Keratinocyte (primary cell): ENCODE measurements at regions not wholly inside any gene's neighbourhood (a gene's known extent, or its start where the extent isn't known, plus 50 kb on each side); places are given as distances from the start of the nearest gene placed in this dataset.

Source experiments
- DNase-seq: peaks from one replicate; pipeline ENCODE4 v3.0.0-alpha.2; 2011; ENCODE audit warnings: low read depth, missing footprints, low spot score
- FAIRE-seq: peaks from 2 replicates; lab custom pipeline; 2011; peaks lifted over from hg19 to GRCh38; lab: Jason Lieb, UNC
- H2AFZ ChIP-seq: 2 replicates; pipeline ENCODE4 v1.6.0; 2012; ENCODE audit warnings: low read length, control low read depth, inconsistent platforms; ENCODE audit not compliant: control insufficient read depth
- H3K27ac ChIP-seq: 2 replicates; pipeline ENCODE4 v1.5.1; 2011; ENCODE audit warnings: low read length; ENCODE audit not compliant: control insufficient read depth, insufficient read depth
- H3K27me3 ChIP-seq: 3 replicates; pipeline ENCODE4 v1.6.0; 2011; ENCODE audit warnings: low read length; ENCODE audit not compliant: control insufficient read depth, insufficient read depth; ENCODE audit errors: extremely low read depth
- H3K36me3 ChIP-seq, 2 experiments: 2 replicates in 1 of 2; 3 replicates in 1 of 2; pipeline ENCODE4 v1.5.1; 2011; ENCODE audit warnings: low read length in 2 of 2, mild to moderate bottlenecking in 1 of 2; ENCODE audit not compliant: control insufficient read depth in 2 of 2, insufficient read depth in 2 of 2; ENCODE audit errors: extremely low read depth in 1 of 2
- H3K4me1 ChIP-seq: 3 replicates; pipeline ENCODE4 v1.5.1; 2011; ENCODE audit warnings: low read length; ENCODE audit not compliant: control insufficient read depth, insufficient read depth; ENCODE audit errors: extremely low read depth
- H3K4me2 ChIP-seq: 3 replicates; pipeline ENCODE4 v1.6.0; 2011; ENCODE audit warnings: low read depth, low read length; ENCODE audit not compliant: control insufficient read depth, insufficient read depth; ENCODE audit errors: extremely low read depth
- H3K4me3 ChIP-seq, 3 experiments: fragments of 200-600 bp in 1 of 3; sonication (generic) in 1 of 3; 2 replicates in 2 of 3; 3 replicates in 1 of 3; pipeline ENCODE4 v1.5.1; 2011 to 2016; ENCODE audit warnings: low read length in 3 of 3, mild to moderate bottlenecking in 3 of 3, control low read depth in 2 of 3, inconsistent platforms in 1 of 3, low read depth in 1 of 3, mixed read lengths in 1 of 3, mixed run types in 1 of 3, moderate library complexity in 1 of 3; ENCODE audit not compliant: control insufficient read depth in 2 of 3, insufficient read depth in 2 of 3; ENCODE audit errors: extremely low read depth in 1 of 3
- H3K79me2 ChIP-seq: 2 replicates; pipeline ENCODE4 v1.6.0; 2012; ENCODE audit warnings: low read length; ENCODE audit not compliant: control insufficient read depth, insufficient read depth
- H3K9ac ChIP-seq: 3 replicates; pipeline ENCODE4 v1.6.0; 2011; ENCODE audit warnings: low read length; ENCODE audit not compliant: control insufficient read depth, insufficient read depth; ENCODE audit errors: extremely low read depth
- H3K9me1 ChIP-seq: 3 replicates; pipeline ENCODE4 v1.6.0; 2011; ENCODE audit warnings: low read length; ENCODE audit not compliant: control insufficient read depth, insufficient read depth; ENCODE audit errors: extremely low read depth
- H3K9me3 ChIP-seq: 2 replicates; pipeline ENCODE4 v1.5.1; 2012; ENCODE audit warnings: low read depth, low read length; ENCODE audit not compliant: control insufficient read depth
- H4K20me1 ChIP-seq: 3 replicates; pipeline ENCODE4 v1.6.0; 2011; ENCODE audit warnings: low read length; ENCODE audit not compliant: control insufficient read depth, insufficient read depth; ENCODE audit errors: extremely low read depth
- EZH2 ChIP-seq: IDR thresholded peaks from one replicate; pipeline ENCODE4 v1.6.1; 2012; ENCODE audit warnings: inconsistent platforms, mild to moderate bottlenecking, low read length, moderate library complexity
- dilution Hi-C: fragments of 300-500 bp; cut with MboI; formaldehyde crosslinking; loops from one replicate; pipeline ENCODE4 v1.7.0; 2020; ENCODE audit warnings: low sequenced_read_pairs; ENCODE audit not compliant: extremely low pct_ligation_motif_present
- TF ChIP-seq, protein P1 (sequence below), 3 experiments: IDR thresholded peaks in 1 of 3; conservative IDR thresholded peaks in 1 of 3; optimal IDR thresholded peaks in 1 of 3; 2 replicates in 2 of 3; 3 replicates in 1 of 3; pipeline versions ENCODE3 to v1.5.1; 2011; ENCODE audit warnings: low read length in 3 of 3, mild to moderate bottlenecking in 3 of 3, moderate library complexity in 2 of 3, control low read depth in 1 of 3, inconsistent platforms in 1 of 3; ENCODE audit not compliant: insufficient read depth in 2 of 3; ENCODE audit errors: extremely low read depth in 1 of 3

DNA sequence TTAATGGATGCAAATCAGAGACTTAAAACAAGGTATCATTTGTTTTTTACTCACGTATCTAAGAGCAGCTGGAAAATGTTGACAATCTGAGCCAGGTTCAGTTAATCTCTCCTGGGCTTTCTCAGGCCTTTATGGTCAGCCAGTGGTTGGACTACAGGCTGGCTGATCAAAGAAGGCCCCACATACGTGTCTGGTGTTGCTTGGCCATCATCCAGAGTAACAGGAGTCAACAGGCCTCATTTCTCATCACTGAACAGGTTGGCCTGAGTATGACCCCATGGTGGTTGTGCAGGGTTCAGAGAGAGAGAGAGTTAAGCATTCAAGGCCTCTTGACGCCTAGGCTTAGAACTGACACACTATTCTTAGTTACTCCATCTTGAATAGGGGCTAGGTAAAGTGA lies 97.0 kb upstream of the VLDLR start:
- H3K27me3 ChIP-seq = no peaks in the 10 kb centered on the region
- no peaks in the 10 kb centered on the region for H3K79me2 ChIP-seq
- dilution Hi-C loops = no loop called here
- no peak overlapping the region for H3K4me2 ChIP-seq
- H3K4me1 ChIP-seq = no peaks in the 10 kb centered on the region
- no peak overlapping the region for H2AFZ ChIP-seq
- H3K9ac ChIP-seq = no peak overlapping the region
- FAIRE-seq (no peak), DNase-seq (no peak)
- no peaks in the 10 kb centered on the region for H3K36me3 ChIP-seq
- no peaks in the 10 kb centered on the region for H3K9me3 ChIP-seq
- H3K27ac ChIP-seq = no peak overlapping the region
- no peak overlapping the region for H3K4me3 ChIP-seq
- no peaks in the 10 kb centered on the region for H3K9me1 ChIP-seq
- TF ChIP-seq, protein P1, sequence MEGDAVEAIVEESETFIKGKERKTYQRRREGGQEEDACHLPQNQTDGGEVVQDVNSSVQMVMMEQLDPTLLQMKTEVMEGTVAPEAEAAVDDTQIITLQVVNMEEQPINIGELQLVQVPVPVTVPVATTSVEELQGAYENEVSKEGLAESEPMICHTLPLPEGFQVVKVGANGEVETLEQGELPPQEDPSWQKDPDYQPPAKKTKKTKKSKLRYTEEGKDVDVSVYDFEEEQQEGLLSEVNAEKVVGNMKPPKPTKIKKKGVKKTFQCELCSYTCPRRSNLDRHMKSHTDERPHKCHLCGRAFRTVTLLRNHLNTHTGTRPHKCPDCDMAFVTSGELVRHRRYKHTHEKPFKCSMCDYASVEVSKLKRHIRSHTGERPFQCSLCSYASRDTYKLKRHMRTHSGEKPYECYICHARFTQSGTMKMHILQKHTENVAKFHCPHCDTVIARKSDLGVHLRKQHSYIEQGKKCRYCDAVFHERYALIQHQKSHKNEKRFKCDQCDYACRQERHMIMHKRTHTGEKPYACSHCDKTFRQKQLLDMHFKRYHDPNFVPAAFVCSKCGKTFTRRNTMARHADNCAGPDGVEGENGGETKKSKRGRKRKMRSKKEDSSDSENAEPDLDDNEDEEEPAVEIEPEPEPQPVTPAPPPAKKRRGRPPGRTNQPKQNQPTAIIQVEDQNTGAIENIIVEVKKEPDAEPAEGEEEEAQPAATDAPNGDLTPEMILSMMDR (optimal IDR thresholded peaks at IDR 0.05 in 1 of 3, IDR thresholded peaks at IDR 0.05 in 1 of 3, conservative IDR thresholded peaks at IDR 0.05 in 1 of 3; ENCODE audit: extremely low read depth in 1 of 3, insufficient read depth in 2 of 3, low read length in 3 of 3) = no peak
- TF ChIP-seq EZH2 = no peak
- H4K20me1 ChIP-seq = no peaks in the 10 kb centered on the region

DNA sequence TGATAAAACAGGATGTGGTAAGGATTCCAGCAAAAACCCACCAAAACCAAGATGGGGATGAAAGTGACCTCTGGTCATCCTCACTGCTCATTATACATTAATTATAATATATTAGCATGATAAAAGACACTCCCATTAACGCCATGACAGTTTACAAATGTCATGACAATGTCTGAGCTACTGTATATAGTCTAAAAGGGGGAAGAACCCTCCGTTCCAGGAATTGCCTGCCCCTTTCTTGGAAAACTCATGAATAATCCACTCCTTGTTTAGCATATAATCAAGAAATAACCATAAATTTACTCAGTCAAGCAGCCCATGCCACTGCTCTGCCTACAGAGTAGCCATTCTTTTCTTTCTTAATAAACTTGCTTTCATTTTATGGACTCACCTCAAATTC lies 96.4 kb upstream of the VLDLR start:
- Histone ChIP-seq H3K9ac (no peak overlapping the region), H4K20me1 (no peaks in the 10 kb centered on the region), H3K27me3 (no peaks in the 10 kb centered on the region), H2AFZ (no peak overlapping the region), H3K4me2 (no peak overlapping the region), H3K4me1 (no peaks in the 10 kb centered on the region), H3K36me3 (no peaks in the 10 kb centered on the region), H3K79me2 (no peaks in the 10 kb centered on the region), H3K9me1 (no peaks in the 10 kb centered on the region), H3K27ac (no peak overlapping the region), H3K4me3 (no peak overlapping the region), H3K9me3 (no peaks in the 10 kb centered on the region)
- TF ChIP-seq, protein P1 (optimal IDR thresholded peaks at IDR 0.05 in 1 of 3, IDR thresholded peaks at IDR 0.05 in 1 of 3, conservative IDR thresholded peaks at IDR 0.05 in 1 of 3; ENCODE audit: extremely low read depth in 1 of 3, insufficient read depth in 2 of 3, low read length in 3 of 3) = no peak
- no peak for TF ChIP-seq EZH2
- no peak for DNase-seq
- dilution Hi-C loops = no loop called here
- FAIRE-seq = no peak
